A673 (cell line): ENCODE measurements at regions not wholly inside any gene's neighbourhood (a gene's known extent, or its start where the extent isn't known, plus 50 kb on each side); places are given as distances from the start of the nearest gene placed in this dataset.

Experiments
- CTCF ChIP-seq: fragments of 300-800, 200-600 bp; sonication (generic); conservative IDR thresholded peaks from 2 replicates; pipeline ENCODE4 v1.5.1; 2017; ENCODE audit warnings: low read depth, mild to moderate bottlenecking, antibody characterized with exemption, low read length, moderate library complexity, mixed read lengths
- EZH2 ChIP-seq: fragments of 200-600 bp; sonication (generic); IDR thresholded peaks from 2 replicates; pipeline ENCODE4 v1.6.1; 2017; ENCODE audit warnings: borderline replicate concordance, low read depth, mild to moderate bottlenecking, mixed read lengths, antibody characterized with exemption, low read length; ENCODE audit not compliant: poor library complexity, severe bottlenecking

- TF ChIP-seq CTCF (no peak), EZH2 (no peak)
These were observed 148.0 kb downstream of the TPRA1 start for GRCh38 chr3:127442506-127442905.
